ENCODE measurements at regions not wholly inside any gene's neighbourhood (a gene's known extent, or its start where the extent isn't known, plus 50 kb on each side); places are given as distances from the start of the nearest gene placed in this dataset.

DNA sequence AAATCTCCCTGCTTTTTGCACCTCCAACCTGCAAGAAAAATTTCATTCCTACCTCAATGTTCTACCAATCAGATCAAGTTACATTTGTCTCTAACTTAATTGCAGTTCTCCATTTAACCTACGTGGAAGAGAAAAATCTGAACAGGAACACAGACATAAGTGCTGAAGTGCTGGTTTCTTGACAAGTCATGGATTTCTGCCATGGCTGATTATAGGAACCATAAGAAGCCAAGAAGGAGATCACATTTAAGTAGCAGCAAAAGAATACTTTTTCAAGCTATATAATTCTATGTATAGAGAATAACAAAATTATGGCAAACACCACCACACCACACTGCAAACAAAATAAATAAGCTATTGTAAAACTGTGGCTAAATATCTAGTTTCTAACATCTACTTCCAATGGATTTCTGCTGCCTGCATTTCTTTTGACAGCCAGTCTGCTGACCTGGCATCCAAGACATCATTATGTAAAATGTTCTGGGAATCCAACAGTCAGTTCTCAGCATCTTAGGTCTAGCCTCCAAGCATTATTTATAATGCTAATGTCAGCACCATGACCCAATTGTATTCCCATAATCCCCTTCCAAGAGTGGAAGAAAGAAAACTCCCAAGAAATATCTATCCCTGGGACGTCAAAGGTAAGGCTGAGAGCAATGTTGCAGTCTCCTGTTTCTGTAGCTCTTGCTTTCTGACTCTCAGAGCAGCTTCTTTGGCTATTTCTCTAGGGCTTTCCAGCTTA lies 50.8 kb upstream of the GAB1 start:
- TF ChIP-seq, protein P1, sequence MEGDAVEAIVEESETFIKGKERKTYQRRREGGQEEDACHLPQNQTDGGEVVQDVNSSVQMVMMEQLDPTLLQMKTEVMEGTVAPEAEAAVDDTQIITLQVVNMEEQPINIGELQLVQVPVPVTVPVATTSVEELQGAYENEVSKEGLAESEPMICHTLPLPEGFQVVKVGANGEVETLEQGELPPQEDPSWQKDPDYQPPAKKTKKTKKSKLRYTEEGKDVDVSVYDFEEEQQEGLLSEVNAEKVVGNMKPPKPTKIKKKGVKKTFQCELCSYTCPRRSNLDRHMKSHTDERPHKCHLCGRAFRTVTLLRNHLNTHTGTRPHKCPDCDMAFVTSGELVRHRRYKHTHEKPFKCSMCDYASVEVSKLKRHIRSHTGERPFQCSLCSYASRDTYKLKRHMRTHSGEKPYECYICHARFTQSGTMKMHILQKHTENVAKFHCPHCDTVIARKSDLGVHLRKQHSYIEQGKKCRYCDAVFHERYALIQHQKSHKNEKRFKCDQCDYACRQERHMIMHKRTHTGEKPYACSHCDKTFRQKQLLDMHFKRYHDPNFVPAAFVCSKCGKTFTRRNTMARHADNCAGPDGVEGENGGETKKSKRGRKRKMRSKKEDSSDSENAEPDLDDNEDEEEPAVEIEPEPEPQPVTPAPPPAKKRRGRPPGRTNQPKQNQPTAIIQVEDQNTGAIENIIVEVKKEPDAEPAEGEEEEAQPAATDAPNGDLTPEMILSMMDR (IDR thresholded peaks at IDR 0.05), result no peak
- no peak for TF ChIP-seq POLR2A (IDR thresholded peaks at IDR 0.05)
- intact Hi-C loops (cut with DNase I; ENCODE audit: low total_unique reads), result no loop called here
- H3K36me3 ChIP-seq (ENCODE audit: low read depth, missing control alignments), result no peaks in the 10 kb centered on the region
- 46 to 53% methylated on average over 2 of the region's 2 CpGs for WGBS, 2 donors
- H3K4me3 ChIP-seq, result no peak overlapping the region
- H3K27ac ChIP-seq, result peak overlapping the region in 1 of 2 donors; percentile 14
- no peak for DNase-seq
- H3K4me1 ChIP-seq, result no peaks in the 10 kb centered on the region
- H3K27me3 ChIP-seq, result no peaks in the 10 kb centered on the region
- no peaks in the 10 kb centered on the region for H3K9me3 ChIP-seq

DNA sequence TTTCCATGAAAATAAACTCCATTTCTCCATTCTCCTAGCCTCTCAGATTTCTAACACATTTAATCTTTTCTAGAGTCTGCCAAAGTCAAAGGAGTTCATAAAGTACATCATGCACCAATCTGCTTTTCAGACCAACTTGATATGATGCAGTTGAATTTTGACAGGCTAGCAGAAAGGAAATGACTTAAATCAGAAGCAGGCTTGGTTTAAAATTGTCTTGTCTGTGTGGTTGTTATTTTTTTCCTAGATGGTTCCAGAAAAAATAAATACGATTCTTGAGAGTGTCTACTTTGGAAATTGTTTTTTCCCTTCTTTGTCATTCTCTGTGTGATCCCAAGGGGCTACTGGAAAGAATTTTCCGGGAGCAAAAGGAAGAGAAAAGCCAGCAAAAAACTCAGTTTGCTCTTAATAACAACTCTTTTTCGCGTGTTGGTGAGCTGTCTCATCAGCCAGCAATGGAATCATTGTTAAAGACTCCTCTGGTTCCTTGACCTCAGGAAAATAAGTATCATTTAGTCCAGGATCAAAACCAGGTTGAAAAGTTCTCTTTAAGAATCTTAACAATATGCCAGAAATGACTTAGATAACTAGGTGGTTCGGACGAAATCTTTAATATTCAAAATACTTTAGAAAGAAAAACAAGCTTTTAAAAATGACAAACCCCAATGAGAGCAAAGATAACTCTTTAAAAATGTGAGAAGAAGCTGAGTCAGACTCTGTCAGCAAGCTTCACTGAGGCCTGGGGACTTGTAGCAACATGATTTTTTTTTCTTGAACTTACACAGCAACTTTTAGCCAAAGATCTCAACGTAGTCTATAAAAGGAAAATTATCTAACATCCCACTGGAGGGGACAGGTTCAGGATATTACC lies 49.7 kb upstream of the GAB1 start:
- H3K27ac ChIP-seq, result peak overlapping the region in 1 of 2 donors; percentile 63
- no peaks in the 10 kb centered on the region for H3K9me3 ChIP-seq
- no peaks in the 10 kb centered on the region for H3K36me3 ChIP-seq (ENCODE audit: low read depth, missing control alignments)
- no peaks in the 10 kb centered on the region for H3K4me1 ChIP-seq
- H3K27me3 ChIP-seq, result no peaks in the 10 kb centered on the region
- no peak for DNase-seq
- H3K4me3 ChIP-seq, result no peak overlapping the region
- intact Hi-C loops (cut with DNase I; ENCODE audit: low total_unique reads), result no loop called here
- WGBS, 2 donors, result 31 to 35% methylated on average over 7 of the region's 7 CpGs
- TF ChIP-seq, protein P1 (IDR thresholded peaks at IDR 0.05), result no peak
- TF ChIP-seq POLR2A (IDR thresholded peaks at IDR 0.05), result no peak

All from testis (tissue), 2 donors.